Activated CD4-positive, alpha-beta T cell treated with anti-CD3 and anti-CD28 coated beads for 36 hours (primary cell): ENCODE measurements at regions not wholly inside any gene's neighbourhood (a gene's known extent, or its start where the extent isn't known, plus 50 kb on each side); places are given as distances from the start of the nearest gene placed in this dataset.

ENCODE experiments used
- ATAC-seq: fragments of 200-7000 bp; cut with Tn5 transposase; one replicate; pipeline ENCODE4 v1.10.0; 2021; ENCODE audit warnings: mild to moderate bottlenecking, moderate library complexity
- CTCF ChIA-PET: fragments of 350-600 bp; sonication (Branson Sonifier 250); formaldehyde crosslinking; loops from one replicate; lab custom pipeline; 2021; ENCODE audit warnings: antibody characterized with exemption; lab: Charles Lee
- POLR2A ChIA-PET: fragments of 350-600 bp; sonication (Branson Sonifier 250); formaldehyde crosslinking; loops from one replicate; lab custom pipeline; 2021; ENCODE audit warnings: antibody characterized with exemption, inconsistent platforms; lab: Charles Lee
- DNase-seq: peaks from one replicate; pipeline ENCODE4 v3.0.0-alpha.2; 2020
- H3K27ac Mint-ChIP-seq: one replicate; pipeline ENCODE4 v1.8.0; 2021; ENCODE audit warnings: mixed read lengths
- H3K27me3 Mint-ChIP-seq: one replicate; pipeline ENCODE4 v1.8.0; 2021; ENCODE audit warnings: mixed read lengths
- H3K36me3 Mint-ChIP-seq: one replicate; pipeline ENCODE4 v1.8.0; 2021; ENCODE audit warnings: low read depth, mixed read lengths
- H3K4me1 Mint-ChIP-seq: one replicate; pipeline ENCODE4 v1.8.0; 2021; ENCODE audit warnings: mixed read lengths
- H3K4me3 Mint-ChIP-seq: one replicate; pipeline ENCODE4 v1.8.0; 2021; ENCODE audit warnings: mild to moderate bottlenecking, moderate library complexity, mixed read lengths
- H3K9me3 Mint-ChIP-seq: one replicate; pipeline ENCODE4 v1.8.0; 2021; ENCODE audit warnings: low read depth, mixed read lengths
- intact Hi-C, 2 experiments: fragments of 100-400 bp; cut with DNase I in 1 of 2; cut with micrococcal nuclease in 1 of 2; formaldehyde crosslinking; loops; one replicate each; pipeline versions ENCODE4 v1.14.2 to v1.15.1; 2022 to 2024; cut with DNase I, micrococcal nuclease

DNA sequence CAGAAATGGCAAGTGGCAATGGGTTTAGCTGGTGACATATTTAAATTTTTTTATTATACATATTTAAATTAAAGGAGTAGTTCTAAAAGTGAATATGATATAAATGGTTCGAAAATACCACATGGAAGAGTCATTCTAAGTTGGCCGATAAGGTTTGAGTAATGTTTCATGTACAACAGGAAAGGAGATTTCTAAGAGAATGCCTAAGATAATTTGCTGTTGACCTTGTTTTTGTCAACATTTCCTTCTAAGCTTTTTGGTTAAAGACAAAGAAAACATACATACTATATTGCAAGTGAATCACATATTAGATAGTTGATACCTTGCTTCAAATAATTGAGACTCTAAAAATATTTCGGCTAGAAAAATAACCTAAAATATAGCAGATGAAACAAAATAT lies 526.6 kb upstream of the SLIT2 start:
- peaks cover 7% of the 10 kb centered on the region for H3K4me1 Mint-ChIP-seq
- DNase-seq (no peak), ATAC-seq (no peak)
- H3K27me3 Mint-ChIP-seq, result no peaks in the 10 kb centered on the region
- ChIA-PET CTCF (no interaction called here), POLR2A (no interaction called here)
- H3K4me3 Mint-ChIP-seq, result no peak overlapping the region
- no peak overlapping the region for H3K27ac Mint-ChIP-seq
- no peaks in the 10 kb centered on the region for H3K36me3 Mint-ChIP-seq
- intact Hi-C loops, result no loop called here
- H3K9me3 Mint-ChIP-seq, result peaks cover under 1% of the 10 kb centered on the region

GRCh38 chr4:19722404-19722803 lies 529.3 kb upstream of the SLIT2 start:
- Mint-ChIP-seq H3K36me3 (no peaks in the 10 kb centered on the region), H3K27ac (no peak overlapping the region), H3K9me3 (peaks cover 5% of the 10 kb centered on the region), H3K27me3 (no peaks in the 10 kb centered on the region), H3K4me1 (no peaks in the 10 kb centered on the region), H3K4me3 (no peak overlapping the region)
- DNase-seq (no peak), ATAC-seq (no peak)
- ChIA-PET POLR2A (no interaction called here), CTCF (no interaction called here)
- intact Hi-C loops, result no loop called here

- no peak overlapping the region for H3K27ac Mint-ChIP-seq
- H3K36me3 Mint-ChIP-seq, result no peaks in the 10 kb centered on the region
- H3K4me1 Mint-ChIP-seq, result no peaks in the 10 kb centered on the region
- DNase-seq, result no peak
- ChIA-PET POLR2A (no interaction called here), CTCF (no interaction called here)
- intact Hi-C loops, result no loop called here
- no peak for ATAC-seq
- peaks cover 5% of the 10 kb centered on the region for H3K9me3 Mint-ChIP-seq
- H3K27me3 Mint-ChIP-seq, result no peaks in the 10 kb centered on the region
- no peak overlapping the region for H3K4me3 Mint-ChIP-seq
These were observed 530.1 kb upstream of the SLIT2 start for GRCh38 chr4:19721587-19721986.

DNA sequence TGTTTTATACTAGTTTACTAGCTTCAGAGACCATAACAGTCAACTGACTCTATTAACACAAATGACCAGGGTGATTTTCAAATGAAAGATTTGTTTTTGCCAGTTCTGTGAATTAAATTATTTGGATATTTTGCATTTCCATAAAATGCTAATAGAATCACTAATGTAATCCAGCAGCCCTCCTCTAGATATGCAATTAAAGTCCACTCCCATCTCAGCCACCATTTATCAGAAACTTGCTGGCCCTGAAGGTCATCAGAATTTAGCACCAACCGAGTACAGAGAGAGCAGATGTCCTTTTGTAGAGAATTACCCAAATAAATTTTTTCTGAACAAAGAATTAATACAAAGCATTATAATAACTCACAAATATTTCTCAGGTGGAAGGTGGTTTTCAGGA lies 531.1 kb upstream of the SLIT2 start:
- no peaks in the 10 kb centered on the region for H3K27me3 Mint-ChIP-seq
- H3K9me3 Mint-ChIP-seq, result peaks cover 5% of the 10 kb centered on the region
- ATAC-seq, result no peak
- intact Hi-C loops, result no loop called here
- H3K27ac Mint-ChIP-seq, result no peak overlapping the region
- no peaks in the 10 kb centered on the region for H3K4me1 Mint-ChIP-seq
- H3K36me3 Mint-ChIP-seq, result no peaks in the 10 kb centered on the region
- no peak overlapping the region for H3K4me3 Mint-ChIP-seq
- ChIA-PET POLR2A (no interaction called here), CTCF (no interaction called here)
- DNase-seq, result no peak

- H3K36me3 Mint-ChIP-seq, result no peaks in the 10 kb centered on the region
- no peak overlapping the region for H3K27ac Mint-ChIP-seq
- no peak for DNase-seq
- no peaks in the 10 kb centered on the region for H3K4me1 Mint-ChIP-seq
- peaks cover 5% of the 10 kb centered on the region for H3K9me3 Mint-ChIP-seq
- POLR2A ChIA-PET, result no interaction called here
- no peak for ATAC-seq
- no peaks in the 10 kb centered on the region for H3K27me3 Mint-ChIP-seq
- intact Hi-C loops, result no loop called here
- CTCF ChIA-PET, result no interaction called here
- H3K4me3 Mint-ChIP-seq, result no peak overlapping the region
These were observed 531.5 kb upstream of the SLIT2 start for GRCh38 chr4:19720190-19720589.

DNA sequence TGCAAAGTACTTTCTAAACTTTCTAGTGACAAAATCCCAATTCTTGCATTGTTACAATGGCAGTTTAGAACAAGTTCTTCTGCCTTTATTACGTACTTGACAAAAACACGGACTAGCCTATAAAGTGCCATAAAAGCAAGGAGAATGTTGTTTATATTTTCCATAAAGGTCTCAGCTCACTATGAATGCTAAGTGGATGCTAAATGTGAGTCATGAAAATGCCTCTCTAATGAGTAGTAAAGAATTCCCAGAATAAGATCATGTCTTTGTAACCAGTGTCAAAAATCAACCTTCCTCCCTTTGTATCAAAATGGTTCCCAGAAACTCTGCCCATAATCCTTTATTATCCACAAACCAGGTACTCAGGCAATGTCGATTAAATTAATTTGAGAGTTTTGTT lies 539.8 kb upstream of the SLIT2 start:
- no peak overlapping the region for H3K4me3 Mint-ChIP-seq
- no peaks in the 10 kb centered on the region for H3K36me3 Mint-ChIP-seq
- no peak for DNase-seq
- H3K4me1 Mint-ChIP-seq, result no peaks in the 10 kb centered on the region
- H3K27me3 Mint-ChIP-seq, result no peaks in the 10 kb centered on the region
- ChIA-PET POLR2A (no interaction called here), CTCF (no interaction called here)
- no peak for ATAC-seq
- H3K27ac Mint-ChIP-seq, result no peak overlapping the region
- intact Hi-C loops, result no loop called here
- peaks cover 9% of the 10 kb centered on the region for H3K9me3 Mint-ChIP-seq

GRCh38 chr4:19707876-19708275 lies 543.8 kb upstream of the SLIT2 start:
- H3K4me1 Mint-ChIP-seq, result no peaks in the 10 kb centered on the region
- H3K27me3 Mint-ChIP-seq, result no peaks in the 10 kb centered on the region
- H3K9me3 Mint-ChIP-seq, result peaks cover 8% of the 10 kb centered on the region
- ChIA-PET CTCF (no interaction called here), POLR2A (no interaction called here)
- no peak for ATAC-seq
- intact Hi-C loops, result no loop called here
- H3K4me3 Mint-ChIP-seq, result no peak overlapping the region
- no peak overlapping the region for H3K27ac Mint-ChIP-seq
- no peaks in the 10 kb centered on the region for H3K36me3 Mint-ChIP-seq
- DNase-seq, result no peak

- Mint-ChIP-seq H3K36me3 (no peaks in the 10 kb centered on the region), H3K4me3 (no peak overlapping the region), H3K9me3 (peaks cover 8% of the 10 kb centered on the region), H3K4me1 (no peaks in the 10 kb centered on the region), H3K27me3 (no peaks in the 10 kb centered on the region), H3K27ac (no peak overlapping the region)
- CTCF ChIA-PET, result no interaction called here
- POLR2A ChIA-PET, result no interaction called here
- intact Hi-C loops, result no loop called here
- ATAC-seq (no peak), DNase-seq (no peak)
These were observed 548.3 kb upstream of the SLIT2 start for GRCh38 chr4:19703391-19703790.

DNA sequence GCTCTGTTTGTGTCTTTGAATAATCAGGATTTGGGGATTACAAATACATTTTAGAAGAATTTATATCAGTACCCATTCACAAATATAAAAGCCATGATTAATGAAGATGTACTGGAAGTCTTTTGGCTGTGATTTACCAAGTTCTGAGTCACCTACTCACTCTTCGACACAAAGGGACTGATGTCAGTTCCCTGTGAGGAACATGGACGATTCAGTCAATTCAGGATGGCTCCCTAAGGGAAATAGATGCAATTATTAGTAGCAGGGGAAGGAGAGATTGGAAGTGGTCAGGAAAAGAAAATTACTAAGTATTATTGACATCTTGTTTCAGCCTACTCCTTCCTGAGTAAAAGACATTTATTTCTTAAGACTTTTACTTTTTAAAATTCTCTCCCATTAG lies 550.7 kb upstream of the SLIT2 start:
- H3K4me1 Mint-ChIP-seq, result no peaks in the 10 kb centered on the region
- H3K27ac Mint-ChIP-seq, result no peak overlapping the region
- CTCF ChIA-PET, result no interaction called here
- H3K4me3 Mint-ChIP-seq, result no peak overlapping the region
- H3K36me3 Mint-ChIP-seq, result no peaks in the 10 kb centered on the region
- H3K27me3 Mint-ChIP-seq, result no peaks in the 10 kb centered on the region
- H3K9me3 Mint-ChIP-seq, result peaks cover 6% of the 10 kb centered on the region
- no peak for DNase-seq
- POLR2A ChIA-PET, result no interaction called here
- ATAC-seq, result no peak
- intact Hi-C loops, result no loop called here

DNA sequence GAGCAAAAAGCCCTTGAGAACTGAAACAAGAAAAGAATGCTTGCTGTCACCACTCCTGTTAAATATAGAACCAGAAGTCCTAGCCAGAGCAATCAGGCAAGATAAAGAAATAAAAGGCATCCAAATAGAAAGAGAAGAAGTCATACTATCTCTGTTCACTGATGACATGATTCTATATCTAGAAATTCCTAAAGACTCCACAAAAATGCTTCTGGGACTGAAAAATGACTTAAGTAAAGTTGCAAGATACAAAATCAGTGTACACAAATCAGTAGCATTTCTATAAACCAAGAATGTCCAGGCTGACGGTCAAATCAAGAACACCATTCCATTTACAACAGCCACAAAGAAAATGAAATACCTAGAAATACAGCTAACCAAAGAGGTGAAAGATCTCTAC lies 552.7 kb upstream of the SLIT2 start:
- Mint-ChIP-seq H3K4me3 (no peak overlapping the region), H3K27me3 (no peaks in the 10 kb centered on the region)

GRCh38 chr4:19694812-19695211 lies 556.9 kb upstream of the SLIT2 start:
- ATAC-seq (no peak), DNase-seq (no peak)
- Mint-ChIP-seq H3K9me3 (peaks cover 13% of the 10 kb centered on the region), H3K4me3 (no peak overlapping the region), H3K27ac (no peak overlapping the region), H3K4me1 (no peaks in the 10 kb centered on the region), H3K36me3 (no peaks in the 10 kb centered on the region), H3K27me3 (no peaks in the 10 kb centered on the region)
- intact Hi-C loops, result no loop called here
- ChIA-PET CTCF (no interaction called here), POLR2A (no interaction called here)

More for the DNA sequence above, 552.7 kb upstream of the SLIT2 start:
- POLR2A ChIA-PET, result no interaction called here
- DNase-seq, result no peak
- intact Hi-C loops, result no loop called here
- Mint-ChIP-seq H3K27ac (no peak overlapping the region), H3K9me3 (peaks cover 7% of the 10 kb centered on the region), H3K36me3 (no peaks in the 10 kb centered on the region), H3K4me1 (no peaks in the 10 kb centered on the region)
- no peak for ATAC-seq
- CTCF ChIA-PET, result no interaction called here

DNA sequence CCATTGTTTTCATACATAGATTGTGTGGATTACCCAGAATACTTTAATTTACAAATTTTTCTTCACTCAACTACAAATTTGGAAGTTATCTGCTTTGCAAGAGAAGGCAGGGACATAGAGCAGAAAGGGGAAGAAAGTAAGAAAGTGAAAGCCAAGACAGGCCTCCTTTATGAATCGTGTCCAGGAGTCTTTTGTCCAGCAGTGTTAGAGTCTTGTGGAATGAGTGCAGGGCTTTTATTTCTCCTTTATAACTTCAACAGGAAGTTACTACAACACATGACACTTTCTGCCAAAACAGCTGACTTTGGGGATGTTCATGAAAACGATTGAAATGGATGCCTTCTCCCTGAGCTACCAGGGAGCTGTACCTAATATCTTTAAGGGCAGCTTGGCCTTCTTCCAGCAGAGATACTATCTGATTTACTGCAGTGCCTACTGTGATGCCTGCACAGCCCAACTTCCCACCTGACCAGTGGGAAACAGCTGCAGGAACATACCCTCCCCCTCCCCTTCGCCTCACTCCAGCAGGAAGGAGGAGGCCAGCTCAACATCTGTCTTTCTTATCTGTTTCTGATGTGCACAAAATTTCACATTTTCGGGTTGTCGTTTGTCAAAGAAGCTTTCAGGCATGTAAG lies 557.7 kb upstream of the SLIT2 start:
- Mint-ChIP-seq H3K27ac (no peak overlapping the region), H3K27me3 (no peaks in the 10 kb centered on the region), H3K4me1 (no peaks in the 10 kb centered on the region), H3K9me3 (peaks cover 13% of the 10 kb centered on the region), H3K36me3 (no peaks in the 10 kb centered on the region), H3K4me3 (no peak overlapping the region)
- ChIA-PET CTCF (no interaction called here), POLR2A (no interaction called here)
- DNase-seq (no peak), ATAC-seq (no peak)
- intact Hi-C loops, result no loop called here

DNA sequence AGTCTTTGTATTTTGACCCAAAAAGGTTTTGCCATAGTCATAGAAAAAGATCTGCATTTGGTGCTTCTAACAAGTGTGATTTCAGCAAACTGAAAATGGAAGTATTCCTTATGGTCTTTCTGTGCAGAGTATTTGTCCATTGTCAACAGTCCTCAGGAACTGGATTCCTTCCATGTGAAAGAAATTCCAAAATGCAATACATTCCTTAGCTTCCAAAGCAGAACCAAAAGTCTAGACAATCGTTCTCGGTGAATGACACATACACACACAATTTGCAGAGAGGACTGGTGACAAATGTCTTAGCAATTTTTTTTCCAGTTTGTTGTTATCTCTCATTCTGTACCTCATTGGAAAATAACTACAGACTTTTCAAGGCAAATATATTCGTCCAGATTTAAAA lies 562.2 kb upstream of the SLIT2 start:
- no peak overlapping the region for H3K4me3 Mint-ChIP-seq
- ATAC-seq (no peak), DNase-seq (no peak)
- H3K27ac Mint-ChIP-seq, result no peak overlapping the region
- H3K9me3 Mint-ChIP-seq, result peaks cover 17% of the 10 kb centered on the region
- ChIA-PET POLR2A (no interaction called here), CTCF (no interaction called here)
- intact Hi-C loops, result no loop called here
- H3K4me1 Mint-ChIP-seq, result no peaks in the 10 kb centered on the region
- H3K27me3 Mint-ChIP-seq, result no peaks in the 10 kb centered on the region
- no peaks in the 10 kb centered on the region for H3K36me3 Mint-ChIP-seq
